Left cardiac atrium (tissue), 4 donors: ENCODE measurements at regions not wholly inside any gene's neighbourhood (a gene's known extent, or its start where the extent isn't known, plus 50 kb on each side); places are given as distances from the start of the nearest gene placed in this dataset.

Source experiments
- ATAC-seq, 2 donors: fragments of 200-7000 bp; cut with Tn5 transposase; one replicate each; pipeline ENCODE4 v1.9.1; 2020; ENCODE audit warnings: mild to moderate bottlenecking in 2 of 2, moderate library complexity in 2 of 2
- DNase-seq: peaks from one replicate; pipeline ENCODE4 v3.0.0-alpha.2; 2020
- intact Hi-C, 2 donors: fragments of 100-400 bp; cut with DNase I; formaldehyde crosslinking; loops; one replicate each; pipeline versions ENCODE4 v1.14.1 to v1.15.1; 2022 to 2023
- donor health status: DM: no; HTN: yes; CAD: no.
- donor health status: DM: no; HTN: yes; CAD: no; lungs with severe emphysema.
- donor health status: DM: yes; HTN: yes; CAD: no.
- donor health status: Dilated cardiomyopathy.

DNA sequence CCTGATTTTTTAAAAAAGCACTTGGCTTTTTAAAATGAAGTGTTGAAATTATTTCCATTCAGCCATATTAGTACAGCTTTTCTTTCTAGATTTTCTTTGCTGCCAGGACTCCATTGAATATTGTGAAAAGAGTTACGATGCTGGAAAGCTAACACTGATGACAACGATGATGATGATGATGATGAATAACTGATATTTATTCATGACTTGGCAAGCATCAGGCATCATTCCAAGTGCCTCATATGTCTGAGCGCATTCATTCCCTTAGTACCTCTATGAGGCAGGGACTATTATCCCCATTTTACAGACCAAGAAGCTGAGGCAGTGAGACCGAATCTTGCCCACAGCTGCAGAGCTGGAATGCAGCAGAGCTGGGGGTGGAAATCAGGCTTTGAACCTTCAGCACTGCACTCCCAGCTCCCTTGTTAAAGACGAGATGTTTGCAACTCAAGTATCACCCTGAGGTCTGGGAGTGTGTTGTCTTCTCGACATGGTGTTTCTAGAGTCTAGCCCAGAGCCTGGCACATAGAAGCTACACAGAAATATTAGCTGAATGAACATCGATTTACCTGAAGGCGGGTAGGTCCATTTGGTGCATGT, 85.5 kb upstream of the FRMD1 start:
- no peak for ATAC-seq

DNA sequence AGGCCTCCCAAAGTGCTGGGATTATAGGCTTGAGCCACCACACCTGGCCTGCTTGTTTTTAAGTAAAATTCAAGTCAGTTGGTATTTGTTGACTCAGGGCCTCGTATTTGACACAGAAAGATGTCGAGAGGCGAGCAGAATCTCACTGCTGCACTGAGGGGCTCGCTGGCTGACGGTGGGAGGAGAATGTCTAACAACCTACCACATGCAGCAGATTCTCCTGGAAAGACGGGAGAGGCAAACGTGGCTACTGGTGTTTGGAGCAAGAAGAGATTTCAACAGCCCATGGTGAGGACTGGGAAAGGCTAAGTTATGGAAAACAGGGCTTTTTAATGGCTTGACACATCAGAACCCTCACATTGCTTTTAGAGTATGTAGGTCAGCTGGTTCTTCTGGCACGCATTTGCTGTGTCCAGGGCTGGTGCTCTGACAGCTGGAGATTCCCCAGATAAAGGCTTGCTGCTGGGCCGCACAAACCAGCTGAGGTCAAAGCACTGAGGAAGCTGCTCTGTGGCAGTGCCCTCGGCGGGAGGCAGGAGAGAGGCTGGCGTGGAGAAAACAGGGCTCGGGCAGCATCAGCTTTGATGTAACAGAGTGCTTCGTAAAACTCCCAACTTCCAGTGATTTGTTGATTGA, 84.2 kb upstream of the FRMD1 start:
- ATAC-seq (peak in 1 of 2 donors; percentile 36), DNase-seq (no peak)
- intact Hi-C loops: no loop called here

More for the DNA sequence above, 85.5 kb upstream of the FRMD1 start:
- no peak for DNase-seq
- intact Hi-C loops: no loop called here

DNA sequence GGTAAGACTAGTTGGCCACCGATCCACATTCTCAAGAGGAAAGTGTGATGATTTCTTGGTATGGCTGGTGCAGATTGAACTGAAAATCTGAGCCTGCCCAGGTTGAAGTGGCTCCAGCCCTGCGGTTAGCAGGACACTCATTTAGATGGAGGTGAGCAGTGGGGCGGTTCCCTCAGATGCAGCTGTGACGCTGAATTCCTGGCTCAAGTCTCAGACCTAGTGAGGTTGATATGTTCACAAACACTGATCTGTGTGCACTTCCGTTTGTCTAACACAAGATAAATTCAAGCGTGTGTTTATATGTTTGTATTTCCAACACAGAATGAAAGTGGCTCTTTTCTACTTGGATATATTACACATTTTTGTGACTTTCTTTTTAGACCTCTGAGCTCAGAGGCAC, 83.4 kb upstream of the FRMD1 start:
- intact Hi-C loops: no loop called here
- ATAC-seq (no peak), DNase-seq (no peak)

DNA sequence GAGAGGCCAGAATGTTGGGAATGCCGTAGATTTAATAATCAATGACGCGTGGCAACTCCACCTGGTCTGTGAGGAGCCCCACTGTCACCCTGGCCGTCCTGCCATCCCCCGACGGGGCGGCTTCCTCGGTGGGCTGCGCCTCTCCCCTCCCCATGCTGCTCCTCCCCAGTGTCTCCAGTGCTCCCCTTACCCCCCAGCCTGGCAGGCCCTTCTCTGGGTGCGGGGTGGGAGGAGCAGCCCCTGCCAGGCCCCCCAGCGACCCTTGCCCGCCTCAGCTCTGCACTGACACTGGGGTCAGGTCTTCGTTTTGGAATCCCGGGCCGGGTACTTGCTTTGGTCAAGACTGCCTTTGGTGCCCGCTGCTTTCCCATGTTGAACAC, 82.3 kb upstream of the FRMD1 start:
- intact Hi-C loops: no loop called here
- DNase-seq (no peak), ATAC-seq (no peak)

DNA sequence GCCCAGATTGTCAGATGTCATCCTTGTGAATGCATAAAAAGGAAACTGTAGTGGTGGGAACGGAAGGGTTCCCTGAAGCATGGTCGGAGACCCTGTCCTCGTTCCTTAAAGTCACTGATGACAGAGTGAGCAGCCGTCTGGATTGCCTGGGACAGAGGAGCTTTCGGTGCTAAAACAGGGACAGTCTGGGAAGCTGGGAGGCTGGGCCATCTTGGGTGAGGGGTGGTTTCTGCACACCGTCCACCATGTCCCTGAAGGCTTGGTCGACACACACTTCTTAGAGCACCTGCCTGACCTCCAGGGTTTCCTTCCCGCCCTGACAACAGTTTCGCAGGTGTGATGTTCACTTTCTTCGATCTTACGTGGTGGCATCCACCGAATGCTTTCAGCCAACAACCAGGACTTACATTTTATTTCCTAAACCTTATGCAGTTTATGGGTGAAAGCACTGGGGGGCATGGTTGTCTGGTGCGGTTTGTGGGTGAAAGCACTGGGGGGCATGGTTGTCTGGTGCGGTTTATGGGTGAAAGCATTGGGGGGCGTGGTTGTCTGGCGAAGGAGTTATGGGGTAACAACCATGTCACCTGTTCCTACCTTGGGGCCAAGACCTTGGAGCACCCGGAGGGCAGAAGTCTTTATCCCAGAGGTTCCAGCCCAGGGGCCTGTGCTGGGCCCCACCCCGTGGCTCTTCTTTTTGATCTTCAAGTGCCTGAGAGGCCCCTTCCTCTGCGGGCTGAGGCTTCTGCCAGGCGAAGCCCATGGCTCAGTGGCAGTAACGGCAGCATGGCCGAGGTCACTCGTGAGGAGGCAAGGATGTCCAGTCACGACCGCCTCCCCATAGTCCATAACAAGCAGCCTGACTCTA, 81.7 kb upstream of the FRMD1 start:
- intact Hi-C loops: no loop called here
- no peak for ATAC-seq
- no peak for DNase-seq

DNA sequence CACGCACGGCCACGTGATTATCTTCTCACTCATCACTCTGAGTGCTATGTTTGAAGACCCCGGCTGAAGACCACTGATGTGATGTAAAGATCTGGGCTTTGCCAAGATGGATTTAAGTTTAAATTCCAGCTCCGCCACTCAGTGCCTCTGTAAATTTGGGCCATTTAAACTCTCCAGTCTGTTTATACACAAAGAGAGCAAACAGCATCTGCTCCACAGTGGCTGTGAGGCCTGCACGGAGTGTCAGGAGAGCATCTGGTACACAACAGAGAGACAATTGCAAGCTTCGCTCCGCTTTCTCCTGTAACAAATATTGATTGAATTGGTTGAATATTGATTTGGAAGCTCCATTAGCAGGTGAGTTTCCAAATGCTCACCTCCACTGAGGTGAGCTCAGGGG, 80.5 kb upstream of the FRMD1 start:
- no peak for ATAC-seq
- intact Hi-C loops: loop anchor here in 1 of 2 donors (5.0 kb wide), 1 partner anchor 203 kb away; no protein-coding TSS in a partner anchor
- no peak for DNase-seq

DNA sequence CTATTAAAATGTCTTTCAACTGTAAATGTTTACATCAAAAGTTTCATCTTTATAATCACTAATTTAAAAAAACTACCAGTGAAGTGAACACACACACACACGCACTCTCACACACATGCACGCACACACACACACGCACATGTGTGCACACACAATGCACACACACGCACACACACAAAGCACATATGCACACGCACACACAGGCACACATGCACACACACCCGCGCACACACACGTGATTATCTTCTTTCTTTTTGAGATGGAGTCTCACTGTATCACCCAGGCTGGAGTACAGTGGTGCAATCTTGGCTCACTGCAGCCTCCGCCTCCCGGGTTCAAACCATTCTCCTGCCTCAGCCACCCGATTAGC, 80.0 kb upstream of the FRMD1 start:
- intact Hi-C loops: loop anchor here in 1 of 2 donors (5.0 kb wide), 1 partner anchor 203 kb away; no protein-coding TSS in a partner anchor

DNA sequence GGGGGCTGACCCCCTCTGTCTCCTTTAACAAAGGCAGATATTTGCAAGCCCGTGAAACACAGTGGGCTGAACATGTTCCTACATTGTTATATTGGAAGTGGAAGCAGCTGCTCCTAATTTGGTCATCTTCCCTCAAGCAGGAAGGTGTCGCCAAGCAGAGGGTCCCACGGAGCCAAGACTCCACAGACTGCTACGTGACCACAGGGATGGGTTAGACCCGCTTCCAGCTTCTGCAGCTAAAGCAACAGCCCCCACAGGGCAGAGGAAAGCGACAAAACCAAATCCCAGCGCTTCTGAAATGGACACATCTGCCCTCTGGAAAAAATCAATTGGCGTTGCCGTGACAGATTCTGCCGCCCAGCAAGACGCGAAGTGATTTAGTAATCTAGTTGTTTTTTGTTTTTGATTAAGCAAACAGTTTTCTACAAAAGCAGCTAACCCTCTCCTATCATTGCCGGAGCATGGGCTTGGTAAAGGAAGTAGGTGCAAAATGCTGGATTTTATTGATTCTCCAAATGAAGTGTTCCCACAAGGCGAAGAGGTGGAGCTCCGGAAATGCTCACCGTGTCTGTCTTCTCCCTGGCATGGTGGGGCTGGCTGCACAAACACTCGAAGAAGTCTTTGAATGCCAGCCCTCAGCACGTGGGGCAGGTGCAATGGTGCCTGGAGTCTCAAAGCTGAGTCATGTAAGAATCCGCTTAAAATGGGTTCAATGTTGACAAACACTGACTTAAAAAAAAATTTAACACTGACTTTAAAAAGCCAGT, 79.4 kb upstream of the FRMD1 start:
- DNase-seq (no peak), ATAC-seq (no peak)
- intact Hi-C loops: loop anchor here in 1 of 2 donors (5.0 kb wide), 1 partner anchor 204 kb away; no protein-coding TSS in a partner anchor

More for the DNA sequence above, 80.0 kb upstream of the FRMD1 start:
- ATAC-seq (no peak), DNase-seq (no peak)

DNA sequence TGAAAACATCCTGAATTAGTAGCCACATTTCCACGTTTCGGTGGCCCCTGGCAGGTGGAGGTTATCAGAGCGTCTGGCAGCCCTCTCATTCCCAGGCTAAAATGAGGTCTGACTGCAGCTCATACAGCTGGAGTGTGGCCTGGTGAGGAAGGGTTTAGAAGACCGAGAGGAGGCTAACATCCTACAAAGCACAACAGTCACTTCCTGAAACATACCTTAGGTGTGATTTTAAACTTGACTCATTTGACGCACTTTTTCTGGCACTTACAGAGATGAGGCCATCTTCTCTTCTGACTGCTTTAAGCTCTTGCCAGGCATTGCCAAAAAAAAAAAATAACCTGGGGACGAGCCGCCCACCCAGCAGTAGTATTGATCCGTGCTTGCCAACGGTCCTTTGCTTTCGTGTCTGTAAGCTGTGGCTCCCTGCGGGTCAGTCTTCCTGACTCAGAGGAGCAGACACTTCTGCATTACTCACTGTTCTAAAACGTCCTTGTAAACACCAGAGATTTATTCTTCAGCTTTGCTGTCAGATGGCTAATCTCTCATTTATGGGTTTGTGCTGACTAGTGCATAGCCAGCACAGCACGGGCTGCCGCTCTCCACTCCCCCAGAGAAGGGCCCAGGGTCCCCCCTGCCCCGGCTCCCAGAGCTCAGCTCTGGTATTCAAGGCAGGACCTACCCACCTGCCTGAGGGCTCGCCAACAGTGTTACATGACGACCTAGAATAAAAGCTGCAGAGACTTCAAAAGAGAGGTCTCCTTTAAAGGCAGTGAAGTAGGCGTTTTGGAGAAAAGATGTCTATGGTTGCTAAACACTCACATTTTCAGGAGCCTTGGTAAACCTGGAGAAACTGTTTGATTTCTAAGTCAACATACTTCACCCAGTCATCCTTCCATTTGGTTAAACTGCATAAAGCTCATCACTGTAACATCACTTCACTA, 78.5 kb upstream of the FRMD1 start:
- ATAC-seq: peak in 1 of 2 donors; percentile 87
- intact Hi-C loops: loop anchor here in 1 of 2 donors (5.0 kb wide), 1 partner anchor 205 kb away; no protein-coding TSS in a partner anchor
- DNase-seq: no peak

DNA sequence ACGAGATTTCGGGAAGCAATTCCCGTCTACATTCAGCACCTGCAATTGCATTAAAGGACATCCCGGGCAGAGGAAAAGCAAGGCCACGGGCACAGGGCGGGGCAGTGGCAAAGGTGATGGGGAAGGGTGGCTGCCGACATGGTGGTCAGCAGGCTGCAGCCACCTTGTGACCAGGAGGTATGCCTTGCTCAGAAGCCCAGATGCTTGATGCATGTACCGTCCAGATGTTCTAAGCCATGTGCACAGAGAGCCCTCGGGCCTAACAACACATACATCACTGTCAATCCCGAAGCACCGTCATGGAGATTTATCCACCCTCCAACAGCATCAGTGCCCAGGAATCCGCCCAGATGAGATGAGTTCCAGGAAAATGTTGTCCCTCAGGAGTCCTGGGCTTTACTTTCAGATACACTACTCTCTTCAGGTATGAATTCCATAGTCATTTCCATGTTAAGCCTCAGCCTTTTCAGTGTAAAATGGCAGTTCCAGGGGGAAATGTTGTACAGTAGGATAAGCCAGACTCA, 77.8 kb upstream of the FRMD1 start:
- ATAC-seq (no peak), DNase-seq (no peak)
- intact Hi-C loops: loop anchor here in 1 of 2 donors (5.0 kb wide), 1 partner anchor 205 kb away; no protein-coding TSS in a partner anchor

DNA sequence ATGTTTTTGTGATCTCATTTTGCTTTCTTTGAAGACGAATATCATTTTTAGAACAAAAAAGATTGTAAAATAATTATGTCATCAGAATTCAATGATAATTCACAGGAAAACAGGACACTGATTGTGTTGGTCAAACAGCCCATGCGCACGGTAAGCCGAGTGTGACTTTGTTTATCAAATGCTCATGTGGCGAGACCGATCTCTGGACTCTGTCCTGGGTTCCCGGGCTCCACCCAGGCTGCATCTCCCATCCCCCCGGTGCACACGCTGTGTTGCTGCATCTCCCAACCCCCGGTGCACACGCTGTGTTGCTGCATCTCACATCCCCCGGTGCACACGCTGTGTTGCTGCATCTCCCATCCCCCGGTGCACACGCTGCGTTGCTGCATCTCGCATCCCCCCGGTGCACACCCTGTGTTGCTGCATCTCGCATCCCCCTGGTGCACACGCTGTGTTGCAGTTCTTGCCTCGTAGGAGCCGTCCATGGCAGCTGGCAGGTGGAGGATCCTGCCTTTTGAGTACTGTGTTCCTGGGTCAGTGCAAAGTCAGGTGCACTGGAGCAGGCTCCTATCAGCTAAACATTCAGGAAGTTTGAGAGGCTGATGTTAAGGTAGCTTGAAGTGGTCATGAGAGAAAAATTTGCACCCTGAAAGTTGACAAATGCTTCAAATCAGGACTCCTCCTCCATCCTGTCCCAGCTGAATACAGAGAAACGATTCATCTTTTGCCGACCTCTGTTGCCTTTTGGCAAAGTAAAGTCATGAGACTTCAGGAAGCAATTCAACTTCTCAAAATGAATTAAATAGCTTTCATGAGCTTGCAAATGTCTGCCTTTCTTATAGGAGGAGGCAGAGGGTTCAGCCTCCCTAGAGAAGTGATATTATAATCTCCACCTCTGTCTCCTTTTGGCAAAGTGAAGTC, 77.1 kb upstream of the FRMD1 start:
- DNase-seq: no peak
- intact Hi-C loops: loop anchor here in 1 of 2 donors (5.0 kb wide), 1 partner anchor 206 kb away; no protein-coding TSS in a partner anchor
- ATAC-seq: no peak

DNA sequence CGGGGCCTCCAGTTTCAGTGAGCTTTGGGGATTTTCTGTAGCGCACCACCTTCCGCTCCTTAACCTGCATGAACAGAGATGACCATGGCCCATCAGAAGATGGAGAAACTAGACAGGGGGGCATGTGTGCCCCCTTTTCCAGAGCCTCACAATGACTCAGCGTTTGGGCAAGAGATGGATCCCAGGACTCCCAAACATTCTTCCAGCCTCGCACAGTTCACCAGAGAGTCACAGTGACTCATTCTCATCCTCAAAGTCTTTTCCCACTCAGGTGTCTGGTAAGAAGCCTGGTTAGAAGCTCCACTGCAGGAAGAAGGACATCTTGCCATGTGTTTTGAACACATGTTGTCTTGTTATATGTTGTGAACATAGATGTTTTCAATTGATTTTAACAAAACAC, 76.2 kb upstream of the FRMD1 start:
- DNase-seq (no peak), ATAC-seq (no peak)
- intact Hi-C loops: loop anchor here in 1 of 2 donors (5.0 kb wide), 1 partner anchor 207 kb away; no protein-coding TSS in a partner anchor

DNA sequence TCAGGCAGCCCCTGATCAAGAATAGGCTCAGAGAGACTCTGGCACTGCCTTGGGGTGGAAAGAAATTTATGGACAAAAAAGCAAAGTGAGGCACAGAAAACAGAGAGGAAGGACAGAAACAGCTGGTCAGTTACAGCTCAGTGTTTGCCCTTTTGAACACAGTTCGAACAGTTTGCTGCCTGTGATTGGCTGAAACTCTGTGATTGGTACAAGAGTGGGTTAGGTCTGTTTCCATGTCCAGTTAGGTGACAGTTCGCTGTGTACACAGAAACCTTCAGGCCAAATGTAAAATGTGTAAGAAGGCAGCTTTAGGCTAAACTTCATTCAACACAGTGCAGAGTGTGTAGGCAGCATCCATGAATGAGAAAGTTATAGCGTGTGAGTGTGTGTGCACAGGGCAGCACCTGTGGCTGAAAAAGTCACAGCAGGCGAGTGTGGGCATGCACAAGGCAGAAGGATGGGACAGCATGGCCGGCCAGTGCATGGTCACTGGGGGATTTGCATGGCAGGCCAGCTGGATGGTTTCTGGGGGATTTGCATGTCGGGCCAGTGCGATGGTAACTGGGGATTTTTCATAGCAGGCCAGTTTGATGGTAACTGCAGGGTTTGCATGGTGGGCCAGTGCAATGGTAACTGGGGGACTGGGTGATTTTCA, 75.4 kb upstream of the FRMD1 start:
- DNase-seq: no peak
- intact Hi-C loops: loop anchor here in 1 of 2 donors (5.0 kb wide), 2 partner anchors 198 to 728 kb away; no protein-coding TSS in a partner anchor
- ATAC-seq: peak in 1 of 2 donors; percentile 27

DNA sequence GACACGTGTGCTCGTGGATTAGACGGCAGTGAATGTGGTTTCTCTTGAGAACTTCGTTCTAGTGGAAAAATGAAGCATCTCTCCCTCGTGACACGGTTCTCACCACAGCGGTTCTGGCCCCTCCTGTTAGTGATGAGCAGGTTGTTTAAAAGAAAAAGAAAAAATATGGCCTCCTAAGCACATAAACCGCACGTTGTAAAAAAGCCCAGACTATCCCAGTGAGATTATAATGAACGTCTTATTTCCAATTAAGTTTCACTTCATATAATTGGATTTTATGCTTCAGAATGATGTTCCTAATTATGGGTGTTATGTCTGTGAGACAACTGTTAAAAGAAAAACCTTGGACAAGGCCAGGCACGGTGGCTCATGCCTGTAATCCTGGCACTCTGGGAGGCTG, 74.5 kb upstream of the FRMD1 start:
- intact Hi-C loops: loop anchor here in 1 of 2 donors (5.0 kb wide), 2 partner anchors 199 to 729 kb away; no protein-coding TSS in a partner anchor
- DNase-seq (no peak), ATAC-seq (no peak)

DNA sequence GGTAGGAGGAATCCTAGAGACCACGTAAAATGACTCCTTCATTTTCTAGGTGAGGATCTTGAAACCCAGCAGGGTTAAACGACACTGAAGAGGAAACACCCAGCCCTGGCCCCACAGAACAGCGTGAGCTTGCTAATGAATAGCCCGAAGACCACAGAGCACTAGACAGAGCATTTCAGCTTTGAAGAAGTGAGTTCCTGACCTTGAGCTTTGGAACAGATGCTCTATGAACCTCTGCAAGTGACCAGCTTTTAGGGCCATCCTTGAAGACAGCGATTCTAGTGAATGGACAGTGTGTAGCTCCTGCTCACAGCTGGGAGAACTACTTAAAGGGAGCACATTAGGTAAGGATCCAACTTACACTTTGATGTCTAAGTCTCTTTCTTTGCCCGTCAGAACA, 74.0 kb upstream of the FRMD1 start:
- DNase-seq (no peak), ATAC-seq (no peak)
- intact Hi-C loops: loop anchor here in 1 of 2 donors (5.0 kb wide), 2 partner anchors 199 to 729 kb away; no protein-coding TSS in a partner anchor
